Tibial nerve (tissue), 4 donors: ENCODE measurements at regions not wholly inside any gene's neighbourhood (a gene's known extent, or its start where the extent isn't known, plus 50 kb on each side); places are given as distances from the start of the nearest gene placed in this dataset.

Experiments used
- DNase-seq, 2 donors: peaks; one replicate each; pipeline ENCODE4 v3.0.0-alpha.2; 2019; ENCODE audit warnings: low spot score in 2 of 2
- H3K27ac ChIP-seq, 4 donors: fragments of 200-600 bp; sonication (generic) in 3 of 4; one replicate each; pipeline ENCODE4 v1.5.1; 2017 to 2019; ENCODE audit warnings: mild to moderate bottlenecking in 1 of 4
- H3K27me3 ChIP-seq, 2 donors: fragments of 200-600 bp; sonication (generic) in 1 of 2; one replicate each; pipeline versions ENCODE4 v1.5.1 to v1.6.0; 2017 to 2019
- H3K36me3 ChIP-seq, 3 donors: fragments of 200-600 bp; sonication (generic); one replicate each; pipeline ENCODE4 v1.5.1; 2018 to 2019
- H3K4me1 ChIP-seq, 4 donors: fragments of 200-600 bp; sonication (generic) in 3 of 4; one replicate each; pipeline ENCODE4 v1.5.1; 2017 to 2019
- H3K4me3 ChIP-seq, 4 donors: fragments of 200-600 bp; sonication (generic) in 3 of 4; one replicate each; pipeline ENCODE4 v1.5.1; 2017 to 2019; ENCODE audit warnings: mild to moderate bottlenecking in 1 of 4, moderate library complexity in 1 of 4
- H3K9me3 ChIP-seq, 4 donors: fragments of 200-600 bp; sonication (generic) in 3 of 4; one replicate each; pipeline ENCODE4 v1.5.1; 2017 to 2019
- CTCF ChIP-seq, 5 experiments: fragments of 200-600 bp in 3 of 5; fragments of 450-650 bp in 2 of 5; sonication (generic) in 3 of 5; IDR thresholded peaks; one replicate each; pipeline ENCODE4 v1.5.1; 2016 to 2019; ENCODE audit warnings: antibody characterized with exemption in 5 of 5, mild to moderate bottlenecking in 3 of 5, moderate library complexity in 2 of 5
- EP300 ChIP-seq, 2 donors: sonication (generic); formaldehyde crosslinking; IDR thresholded peaks; one replicate each; pipeline ENCODE4 v1.6.1; 2017; ENCODE audit warnings: antibody characterized with exemption in 2 of 2, mild to moderate bottlenecking in 1 of 2
- POLR2A ChIP-seq, 2 donors: fragments of 450-650 bp; IDR thresholded peaks; one replicate each; pipeline ENCODE4 v1.6.1; 2017; ENCODE audit warnings: antibody characterized with exemption in 2 of 2, mild to moderate bottlenecking in 2 of 2, moderate library complexity in 2 of 2
- WGBS, 2 donors: methylation state at CpG; one replicate each; pipeline ENCODE4 v1.1.5; 2018; 5-methylcytosine and 5-hydroxymethylcytosine counted together

- no peak for DNase-seq
- no peaks in the 10 kb centered on the region for H3K9me3 ChIP-seq
Observed at GRCh38 chr14:81927070-81927469, 393.4 kb upstream of the SEL1L start.

GRCh38 chr14:81931828-81932227, 398.2 kb upstream of the SEL1L start:
- Histone ChIP-seq H3K27me3 (no peaks in the 10 kb centered on the region), H3K4me3 (no peak overlapping the region), H3K4me1 (no peaks in the 10 kb centered on the region), H3K27ac (no peak overlapping the region), H3K9me3 (no peaks in the 10 kb centered on the region), H3K36me3 (no peaks in the 10 kb centered on the region)
- 72 to 76% methylated on average over 1 of the region's 1 CpG for WGBS, 2 donors
- TF ChIP-seq CTCF (IDR thresholded peaks at IDR 0.05): no peak
- TF ChIP-seq POLR2A (IDR thresholded peaks at IDR 0.05): no peak
- no peak for TF ChIP-seq EP300 (IDR thresholded peaks at IDR 0.05)
- no peak for DNase-seq

More at GRCh38 chr14:81927070-81927469, 393.4 kb upstream of the SEL1L start:
- TF ChIP-seq CTCF (IDR thresholded peaks at IDR 0.05) (peak in 2 of 5 experiments; percentile 11 to 19), POLR2A (IDR thresholded peaks at IDR 0.05) (no peak)
- Histone ChIP-seq H3K4me1 (no peaks in the 10 kb centered on the region), H3K4me3 (no peak overlapping the region), H3K36me3 (no peaks in the 10 kb centered on the region), H3K27me3 (no peaks in the 10 kb centered on the region), H3K27ac (no peak overlapping the region)
- WGBS, 2 donors: 3 to 18% methylated on average over 1 of the region's 1 CpG

- no peaks in the 10 kb centered on the region for H3K4me1 ChIP-seq
- no peaks in the 10 kb centered on the region for H3K36me3 ChIP-seq
- no peak overlapping the region for H3K4me3 ChIP-seq
- H3K27ac ChIP-seq: no peak overlapping the region
- WGBS, 2 donors: 37% methylated on average over 1 of the region's 1 CpG
- no peak for TF ChIP-seq EP300 (IDR thresholded peaks at IDR 0.05)
- no peak for TF ChIP-seq CTCF (IDR thresholded peaks at IDR 0.05)
- TF ChIP-seq POLR2A (IDR thresholded peaks at IDR 0.05): no peak
- H3K9me3 ChIP-seq: peaks cover 0 to 9% (median 0%) of the 10 kb centered on the region in 4 donors
- DNase-seq: no peak
- no peaks in the 10 kb centered on the region for H3K27me3 ChIP-seq
Observed at GRCh38 chr14:81936348-81936747, 402.7 kb upstream of the SEL1L start.

GRCh38 chr14:81936902-81937301, 403.2 kb upstream of the SEL1L start:
- 43 to 55% methylated on average over 1 of the region's 1 CpG for WGBS, 2 donors
- Histone ChIP-seq H3K4me3 (no peak overlapping the region), H3K27ac (no peak overlapping the region), H3K4me1 (no peaks in the 10 kb centered on the region), H3K27me3 (no peaks in the 10 kb centered on the region), H3K9me3 (peaks cover 0 to 9% (median 0%) of the 10 kb centered on the region in 4 donors), H3K36me3 (no peaks in the 10 kb centered on the region)
- no peak for DNase-seq
- TF ChIP-seq POLR2A (IDR thresholded peaks at IDR 0.05) (no peak), EP300 (IDR thresholded peaks at IDR 0.05) (no peak), CTCF (IDR thresholded peaks at IDR 0.05) (no peak)

GRCh38 chr14:81938341-81938740, 404.7 kb upstream of the SEL1L start:
- peaks cover 0 to 9% (median 0%) of the 10 kb centered on the region in 4 donors for H3K9me3 ChIP-seq
- no peak overlapping the region for H3K27ac ChIP-seq
- DNase-seq: no peak
- 54 to 63% methylated on average over 3 of the region's 3 CpGs for WGBS, 2 donors
- no peaks in the 10 kb centered on the region for H3K4me1 ChIP-seq
- no peaks in the 10 kb centered on the region for H3K27me3 ChIP-seq
- TF ChIP-seq CTCF (IDR thresholded peaks at IDR 0.05): no peak
- TF ChIP-seq EP300 (IDR thresholded peaks at IDR 0.05): no peak
- no peak for TF ChIP-seq POLR2A (IDR thresholded peaks at IDR 0.05)
- no peak overlapping the region for H3K4me3 ChIP-seq
- no peaks in the 10 kb centered on the region for H3K36me3 ChIP-seq
